C4-2B (cell line): ENCODE measurements at regions not wholly inside any gene's neighbourhood (a gene's known extent, or its start where the extent isn't known, plus 50 kb on each side); places are given as distances from the start of the nearest gene placed in this dataset.

Experiments
- ZFX ChIP-seq: fragments of 450-650 bp; IDR thresholded peaks from 2 replicates; pipeline ENCODE4 v1.6.1; 2017
- TF ChIP-seq, protein P1 (sequence below): fragments of 450-650 bp; conservative IDR thresholded peaks from 2 replicates; pipeline ENCODE4 v1.5.1; 2017; ENCODE audit warnings: mild to moderate bottlenecking

DNA sequence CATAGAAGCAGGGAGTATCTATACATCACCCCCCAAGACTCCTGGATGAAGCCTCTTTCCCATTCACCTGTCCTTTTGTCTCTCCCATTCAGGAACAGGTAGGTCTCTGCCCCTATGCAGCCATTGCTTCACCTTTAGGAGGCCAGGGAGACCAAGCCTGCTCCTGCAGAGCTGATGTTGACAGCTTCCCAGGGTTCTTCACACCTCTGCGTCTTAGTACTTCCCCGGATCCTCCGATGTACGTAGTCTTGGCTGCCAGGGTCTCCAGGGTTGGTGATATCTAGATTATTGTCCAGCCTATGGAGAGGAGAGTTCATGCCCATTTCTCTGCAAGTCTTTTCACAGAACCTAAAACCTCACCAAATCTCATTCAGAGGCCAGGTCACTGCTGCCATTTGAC, 365.7 kb upstream of the KLF6 start:
- TF ChIP-seq ZFX: no peak
- TF ChIP-seq, protein P1, sequence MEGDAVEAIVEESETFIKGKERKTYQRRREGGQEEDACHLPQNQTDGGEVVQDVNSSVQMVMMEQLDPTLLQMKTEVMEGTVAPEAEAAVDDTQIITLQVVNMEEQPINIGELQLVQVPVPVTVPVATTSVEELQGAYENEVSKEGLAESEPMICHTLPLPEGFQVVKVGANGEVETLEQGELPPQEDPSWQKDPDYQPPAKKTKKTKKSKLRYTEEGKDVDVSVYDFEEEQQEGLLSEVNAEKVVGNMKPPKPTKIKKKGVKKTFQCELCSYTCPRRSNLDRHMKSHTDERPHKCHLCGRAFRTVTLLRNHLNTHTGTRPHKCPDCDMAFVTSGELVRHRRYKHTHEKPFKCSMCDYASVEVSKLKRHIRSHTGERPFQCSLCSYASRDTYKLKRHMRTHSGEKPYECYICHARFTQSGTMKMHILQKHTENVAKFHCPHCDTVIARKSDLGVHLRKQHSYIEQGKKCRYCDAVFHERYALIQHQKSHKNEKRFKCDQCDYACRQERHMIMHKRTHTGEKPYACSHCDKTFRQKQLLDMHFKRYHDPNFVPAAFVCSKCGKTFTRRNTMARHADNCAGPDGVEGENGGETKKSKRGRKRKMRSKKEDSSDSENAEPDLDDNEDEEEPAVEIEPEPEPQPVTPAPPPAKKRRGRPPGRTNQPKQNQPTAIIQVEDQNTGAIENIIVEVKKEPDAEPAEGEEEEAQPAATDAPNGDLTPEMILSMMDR: no peak
